NOMO-1 treated with DMSO at 0.1 percent for 48 hours (cell line): ENCODE measurements at regions not wholly inside any gene's neighbourhood (a gene's known extent, or its start where the extent isn't known, plus 50 kb on each side); places are given as distances from the start of the nearest gene placed in this dataset.
A peak's percentile ranks its signal among the peaks of the same experiment; 100 is the strongest.

Experiments
- DNase-seq: peaks from one replicate; lab custom pipeline; 2025; ENCODE audit not compliant: unreplicated experiment; lab: John Stamatoyannopoulos, UW

DNA sequence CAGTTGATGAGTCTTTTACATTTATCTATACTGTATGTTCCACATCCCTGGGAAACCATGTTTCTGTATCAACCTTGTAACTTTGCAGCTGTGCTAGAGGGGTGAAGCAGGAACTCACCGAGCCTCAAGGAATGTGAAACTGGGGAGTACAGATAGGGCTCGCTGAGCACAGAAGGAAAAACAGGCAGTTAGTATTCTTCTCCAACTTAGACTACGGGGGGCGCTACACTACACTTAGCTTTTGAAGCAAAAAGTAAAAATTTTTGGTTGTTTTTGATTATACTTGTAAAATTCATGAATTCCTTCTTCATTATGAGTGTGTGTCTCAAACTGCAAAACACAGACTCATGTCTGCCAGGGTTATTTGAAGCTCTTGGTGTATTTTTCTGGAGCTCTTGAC, 132.7 kb upstream of the RGMA start:
- no peak for DNase-seq

DNA sequence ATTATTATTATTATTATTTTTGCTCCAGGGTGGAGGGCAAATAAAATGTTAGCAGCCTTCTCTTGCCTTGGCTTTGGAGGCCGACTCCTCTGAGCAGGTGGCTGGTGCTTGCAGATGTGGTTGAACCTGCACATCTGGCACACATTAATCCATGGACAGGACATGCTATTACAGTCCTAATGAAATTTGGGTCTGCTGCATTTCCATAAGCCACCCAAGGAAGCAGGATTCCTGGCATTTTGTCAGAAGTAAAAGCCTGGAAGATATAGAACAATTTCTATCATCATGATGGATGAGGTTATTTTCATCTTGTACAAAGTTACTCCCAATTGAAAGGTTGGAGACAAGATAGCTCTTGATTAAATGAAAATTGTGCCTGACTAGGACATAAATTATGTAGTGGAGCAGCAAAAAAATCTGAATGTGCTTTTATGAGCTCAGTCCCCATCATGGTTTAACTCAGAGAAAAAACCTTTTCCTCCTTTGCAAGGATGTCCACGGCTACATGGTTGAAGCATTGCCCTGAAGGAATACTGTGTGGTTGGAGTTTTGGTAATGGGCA, 130.9 kb upstream of the RGMA start:
- no peak for DNase-seq

DNA sequence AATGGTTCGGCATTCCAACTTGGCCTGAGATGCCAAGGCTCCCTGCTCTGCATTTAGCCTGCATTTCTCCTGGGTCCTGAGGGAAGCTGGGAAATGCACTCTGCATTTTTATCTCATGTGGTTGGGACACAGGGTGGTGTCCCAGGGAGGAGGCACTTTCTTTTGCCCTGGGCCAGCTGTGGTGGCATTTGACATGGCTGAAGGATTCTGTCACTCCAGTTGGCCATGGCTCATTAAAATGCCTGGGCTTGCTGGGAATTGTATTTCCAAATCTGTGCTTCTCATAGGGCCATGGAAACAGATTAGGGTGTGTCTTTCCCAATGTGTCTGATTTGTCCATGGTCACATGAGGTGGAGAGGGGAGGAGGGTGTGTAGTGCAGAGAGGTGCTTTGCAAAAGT, 128.3 kb upstream of the RGMA start:
- DNase-seq = no peak

DNA sequence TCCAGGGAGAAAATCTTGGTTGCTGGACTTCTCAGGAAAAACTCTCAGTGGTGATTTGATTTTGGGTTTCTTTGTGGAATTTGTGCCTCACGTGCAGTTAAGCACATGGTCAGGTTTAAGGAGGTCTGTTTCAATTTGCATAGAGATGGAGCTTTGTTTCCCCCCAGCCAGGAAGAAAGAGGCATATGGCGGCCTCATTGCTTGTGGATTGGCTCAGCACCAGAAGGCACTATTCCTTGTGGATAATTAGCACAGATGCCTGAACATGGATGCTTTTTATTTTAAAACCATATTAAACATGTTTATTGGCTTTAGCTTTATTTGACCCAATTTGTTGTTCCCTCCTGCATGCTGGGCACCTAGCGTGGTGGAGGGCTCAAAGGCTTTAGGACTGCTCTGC, 125.1 kb upstream of the RGMA start:
- DNase-seq = no peak

DNA sequence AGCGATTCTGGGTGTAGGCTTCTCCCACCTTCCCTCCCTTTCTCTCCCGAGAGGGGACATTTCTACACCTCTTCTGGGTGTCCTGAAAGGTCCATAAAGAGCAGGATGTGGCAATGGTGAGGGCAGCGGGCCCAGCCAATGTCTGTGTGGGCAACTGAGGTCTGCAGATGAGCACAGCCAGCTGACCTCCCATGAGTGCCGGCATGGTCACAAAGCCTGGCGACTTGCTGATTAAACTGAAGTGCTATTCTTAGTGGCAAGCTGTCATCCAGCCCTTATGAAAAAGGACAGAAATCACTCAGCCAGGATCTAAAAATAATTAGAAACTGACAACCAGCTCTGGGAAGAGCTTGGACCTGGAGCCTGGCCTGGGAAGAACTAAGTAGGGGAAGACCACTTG, 124.3 kb upstream of the RGMA start:
- no peak for DNase-seq

DNA sequence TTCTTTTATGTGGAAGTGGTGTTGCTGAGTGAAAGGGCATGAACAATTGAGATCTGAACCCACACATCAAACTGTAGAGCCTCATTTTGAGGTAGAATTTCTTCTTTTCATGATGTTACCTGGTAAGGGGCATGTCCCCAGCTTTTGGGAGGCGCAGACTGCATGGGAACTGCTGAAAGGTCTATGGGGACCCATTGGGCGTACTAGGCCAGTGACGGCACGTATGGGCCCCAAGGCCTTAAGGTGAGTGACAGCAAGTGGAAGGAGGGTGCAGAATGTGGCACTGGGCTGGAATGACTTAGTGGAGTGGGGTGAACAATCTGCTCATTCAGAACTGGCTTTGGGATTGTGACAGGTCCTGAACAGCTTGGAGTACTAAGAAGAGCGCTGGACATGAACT, 123.6 kb upstream of the RGMA start:
- no peak for DNase-seq

DNA sequence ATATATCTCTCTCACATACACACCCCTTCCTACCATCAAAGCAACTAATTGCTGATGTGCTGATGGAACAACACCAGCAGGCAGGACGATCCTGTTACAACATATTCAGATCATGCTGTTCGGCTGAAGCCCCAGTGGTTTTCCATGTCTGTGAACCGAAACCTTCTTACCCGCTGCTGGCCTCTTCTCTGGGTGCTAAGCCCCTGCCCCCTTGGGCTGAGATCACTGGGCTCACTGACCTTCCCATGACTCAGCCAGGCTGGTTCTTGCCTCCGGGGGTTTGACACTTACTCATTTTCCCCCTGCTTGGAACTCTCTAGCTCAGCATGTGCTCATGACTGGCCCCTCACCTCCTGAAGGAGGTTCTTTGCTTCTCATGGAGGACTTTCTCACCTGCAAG, 122.0 kb upstream of the RGMA start:
- no peak for DNase-seq

DNA sequence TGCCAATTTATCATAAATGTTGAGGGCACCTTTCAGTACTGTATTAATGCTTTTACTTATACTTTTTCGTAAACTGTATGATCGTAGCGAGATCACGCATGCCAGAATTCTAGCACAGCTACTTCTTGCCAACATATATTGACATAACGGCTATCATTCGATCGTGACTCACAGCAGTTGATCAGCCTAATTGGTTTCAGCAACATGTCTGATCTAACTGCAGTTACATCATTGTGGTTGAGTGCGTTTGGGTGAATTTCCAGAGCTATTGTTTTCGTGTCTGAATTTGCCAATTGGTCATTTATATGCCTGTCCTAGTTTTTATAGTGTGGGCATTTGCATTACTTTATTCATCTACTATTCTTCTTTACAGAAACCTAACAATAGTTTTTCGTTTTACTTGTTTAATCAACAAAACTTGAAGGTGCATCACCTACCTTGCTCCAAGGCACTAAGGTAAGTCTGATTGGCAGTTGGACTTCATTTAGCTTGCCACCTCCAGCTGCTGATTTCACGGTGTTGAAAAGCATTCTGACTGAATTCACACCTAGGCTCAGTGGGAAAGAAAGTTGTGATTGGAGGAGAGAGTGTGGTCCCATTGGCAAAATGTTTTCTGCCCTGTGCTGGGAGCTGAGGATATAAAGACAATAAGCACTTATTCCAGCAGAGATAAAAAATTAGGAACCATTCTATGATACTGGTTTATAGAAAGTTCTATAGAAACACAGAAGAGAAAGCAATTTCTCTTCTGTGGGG, 120.9 kb upstream of the RGMA start:
- no peak for DNase-seq

DNA sequence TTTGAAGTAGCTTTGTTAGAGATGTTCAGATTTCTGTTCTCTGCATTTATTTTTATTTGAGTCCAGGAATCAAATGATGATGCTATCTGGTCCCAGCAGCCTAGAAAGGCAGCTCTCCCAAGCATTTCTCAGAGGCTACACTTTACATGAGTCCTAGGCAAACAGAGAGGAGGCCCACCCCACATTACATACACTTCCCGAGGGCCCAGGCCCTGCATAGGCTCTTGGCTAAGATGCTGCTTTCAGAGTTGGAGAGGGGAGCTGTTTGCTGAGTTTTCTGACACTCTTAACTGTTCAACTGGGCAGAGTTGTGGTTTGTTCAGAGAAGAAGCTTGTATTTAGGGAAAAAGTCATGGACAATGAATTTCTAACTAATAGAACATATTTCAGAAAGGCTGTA, 117.9 kb upstream of the RGMA start:
- DNase-seq = no peak

DNA sequence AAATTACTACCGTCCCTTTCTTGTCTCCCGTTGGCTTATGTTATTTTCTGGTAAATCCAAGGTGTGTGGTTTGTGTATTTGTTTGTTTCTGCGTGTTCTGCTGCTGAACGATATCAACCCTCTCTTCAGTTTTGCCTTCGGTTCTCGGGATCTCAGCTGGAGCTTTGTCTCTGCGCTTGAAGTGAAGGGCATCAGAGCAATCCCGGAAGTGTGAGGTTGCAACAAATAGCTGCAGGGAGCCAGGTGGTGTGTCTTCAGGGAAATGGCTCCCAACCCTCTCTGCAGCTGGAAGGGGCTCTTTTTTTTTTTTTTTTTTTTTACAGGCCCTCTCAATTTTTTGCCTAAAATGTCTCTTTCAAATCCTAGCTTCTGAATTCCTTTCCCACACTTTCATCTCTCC, 116.4 kb upstream of the RGMA start:
- DNase-seq = no peak

DNA sequence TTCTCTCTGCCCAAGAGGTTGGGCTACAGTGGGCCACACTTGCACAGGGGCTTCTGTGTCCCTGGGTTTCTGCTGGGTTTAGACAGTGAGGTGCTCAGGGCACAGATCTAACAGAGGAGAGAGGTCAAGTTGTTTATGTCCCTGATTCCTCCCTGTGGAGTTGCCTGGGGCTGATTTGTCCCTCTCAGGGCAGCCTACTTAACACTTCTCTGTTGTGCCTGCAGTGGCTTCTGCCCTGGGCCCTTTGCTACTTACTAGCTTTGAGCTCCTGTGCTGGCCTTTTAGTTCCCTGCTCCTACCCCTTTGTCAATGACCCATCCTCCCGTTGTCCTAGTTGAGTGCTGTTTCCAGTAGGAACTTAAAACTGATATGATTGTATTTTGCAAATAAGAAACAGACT, 114.0 kb upstream of the RGMA start:
- no peak for DNase-seq

DNA sequence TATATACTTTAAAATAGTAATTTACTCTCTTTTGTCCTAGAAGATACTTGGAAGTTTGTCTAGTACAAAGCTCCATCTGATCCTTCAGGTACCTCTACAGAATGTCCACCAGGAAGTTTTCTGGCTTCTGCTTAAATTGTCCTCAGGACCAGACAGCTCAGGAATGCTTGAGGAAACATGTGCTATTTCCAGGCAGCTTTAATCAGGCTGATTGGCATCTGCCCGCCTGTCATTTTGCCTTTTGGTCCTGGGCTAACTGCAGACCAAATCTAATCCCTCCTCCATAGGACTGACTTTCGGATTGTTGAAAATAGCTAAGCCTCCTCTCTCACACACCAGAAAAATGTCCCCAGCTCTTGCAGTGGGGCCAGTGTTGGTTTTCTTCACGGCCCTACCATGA, 113.4 kb upstream of the RGMA start:
- DNase-seq = no peak

DNA sequence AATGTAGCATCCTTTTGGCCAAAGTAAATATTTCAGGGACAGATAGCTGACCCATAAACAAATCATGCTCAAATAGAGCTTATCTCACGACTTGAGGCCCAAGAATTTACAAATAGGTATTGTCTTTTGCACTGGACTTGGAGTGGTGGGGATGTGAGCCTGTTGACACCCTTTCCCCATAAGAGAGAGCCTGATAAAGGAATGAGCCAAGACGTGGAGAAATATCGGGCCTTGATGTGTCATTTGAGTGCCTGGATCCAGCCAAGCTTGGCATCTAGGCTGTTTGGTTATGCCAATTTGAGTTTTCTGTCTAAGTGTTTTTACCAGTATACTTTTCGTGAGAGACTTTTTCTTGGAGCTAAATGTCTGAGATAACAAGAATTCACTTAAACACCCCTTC, 112.9 kb upstream of the RGMA start:
- DNase-seq = no peak

DNA sequence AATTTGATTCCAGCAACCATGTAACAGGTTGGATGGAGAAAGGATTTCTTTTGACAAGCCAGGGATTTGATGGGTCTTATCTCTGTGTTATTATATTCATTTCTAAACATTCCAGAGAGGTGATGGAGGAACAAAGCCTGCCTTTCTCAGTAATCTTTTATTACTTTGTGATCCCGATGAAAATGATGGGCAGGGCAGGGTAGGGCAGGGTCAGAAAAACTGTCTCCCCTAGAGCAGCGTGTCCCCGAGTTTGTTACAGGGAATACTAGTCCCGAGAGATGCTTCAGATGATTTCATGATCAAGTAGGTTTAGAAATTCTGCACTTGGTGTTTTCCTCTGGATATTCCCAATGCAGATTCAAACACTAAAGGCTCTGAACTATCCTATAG, 111.8 kb upstream of the RGMA start:
- DNase-seq = no peak

DNA sequence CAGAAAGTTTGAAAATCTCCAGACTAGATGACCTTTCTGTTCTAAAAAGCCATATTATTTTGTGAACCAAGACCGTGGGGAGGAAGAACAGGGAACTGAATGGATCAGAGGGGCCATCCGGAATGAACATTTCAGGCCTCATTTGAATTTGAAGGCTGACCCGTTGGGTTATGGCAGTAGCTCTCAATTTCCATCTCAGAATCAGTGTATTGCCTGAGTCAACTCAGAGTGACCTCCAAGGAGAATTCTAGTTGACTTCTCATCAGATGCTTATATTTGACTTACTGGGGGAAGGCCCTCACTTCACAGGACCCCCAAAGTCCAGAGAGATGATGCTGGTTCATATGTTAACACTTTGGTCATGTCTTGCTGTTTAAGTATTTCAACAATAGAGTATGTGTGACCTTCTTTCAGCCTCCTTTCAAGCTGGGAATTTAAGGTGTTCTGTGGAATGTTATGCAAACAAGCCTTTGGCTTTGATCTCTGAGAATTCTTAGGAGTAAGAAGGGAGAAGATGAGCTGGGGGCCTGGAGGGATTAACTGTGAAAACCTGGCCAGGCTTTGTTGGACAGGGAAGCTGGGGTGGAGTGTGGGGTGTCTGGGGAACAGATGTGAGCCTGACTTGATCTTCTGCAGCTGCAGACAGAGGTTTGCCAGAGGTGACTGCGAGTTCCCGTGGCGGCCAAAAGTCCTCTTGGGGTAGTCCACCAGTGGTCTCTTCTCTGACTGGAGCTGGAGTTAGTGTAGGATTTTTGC, 111.2 kb upstream of the RGMA start:
- no peak for DNase-seq

DNA sequence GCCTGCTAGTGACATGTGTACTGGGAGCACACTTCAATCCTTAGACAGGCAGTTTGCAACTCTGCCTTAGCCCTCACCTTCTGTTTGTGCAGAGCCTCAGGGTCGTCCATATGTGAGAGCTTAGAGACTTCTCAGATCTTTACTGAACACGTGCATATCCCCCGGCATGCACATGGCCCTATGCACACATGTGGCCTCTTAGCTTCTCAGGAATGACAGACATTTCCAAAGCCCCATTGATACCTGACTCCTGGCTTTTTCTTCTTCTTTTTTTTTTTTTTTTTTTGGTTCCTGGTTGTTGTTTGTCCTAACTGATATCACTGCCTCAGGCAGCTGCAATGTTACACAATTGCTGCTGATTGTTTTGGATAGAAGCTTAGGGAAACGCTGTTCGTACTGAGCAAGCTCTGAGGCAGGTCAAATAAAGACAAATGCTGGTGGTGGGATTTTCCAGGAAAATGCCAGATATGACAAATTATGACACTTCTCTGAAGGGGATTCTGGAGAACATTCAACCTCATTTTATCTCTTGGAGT, 107.2 kb upstream of the RGMA start:
- DNase-seq = no peak

DNA sequence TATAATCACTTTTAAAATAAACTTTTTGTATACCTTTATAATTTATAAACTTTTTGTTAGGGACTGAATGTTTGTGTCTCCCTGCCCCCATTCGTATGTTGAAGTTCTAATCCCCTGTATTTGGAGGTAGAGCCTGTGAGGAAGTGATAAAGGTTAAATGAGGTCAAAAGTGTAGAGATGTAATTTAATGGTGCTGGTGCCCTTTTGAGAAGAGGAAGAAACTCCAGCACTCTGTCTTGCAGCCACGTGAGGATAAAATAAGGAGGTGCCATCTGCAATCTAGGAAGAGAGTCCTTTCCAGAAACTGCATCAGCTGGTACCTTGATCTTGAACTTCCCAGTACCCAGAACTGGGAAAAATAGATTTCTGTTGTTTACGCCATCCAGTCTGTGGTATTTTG, 106.1 kb upstream of the RGMA start:
- peak; percentile 63 for DNase-seq

DNA sequence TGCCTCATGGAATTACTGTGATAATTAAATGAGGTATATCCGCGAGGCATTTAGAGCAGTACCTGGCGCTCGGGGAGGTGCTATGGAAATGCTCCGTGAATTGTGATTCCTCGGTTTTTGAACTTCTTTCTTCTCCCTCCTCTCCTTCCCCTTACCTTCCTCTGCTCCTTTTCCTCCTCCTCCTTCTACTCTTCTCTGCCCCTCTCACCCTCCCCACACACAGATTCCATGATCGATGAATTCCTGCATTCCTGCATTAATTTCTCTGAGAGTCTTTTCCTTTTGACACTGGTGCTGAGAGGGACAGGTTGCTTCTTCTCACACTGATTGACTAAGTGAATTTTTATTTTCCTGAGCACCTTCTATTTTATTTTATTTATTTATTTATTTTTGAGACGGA, 101.2 kb upstream of the RGMA start:
- no peak for DNase-seq

DNA sequence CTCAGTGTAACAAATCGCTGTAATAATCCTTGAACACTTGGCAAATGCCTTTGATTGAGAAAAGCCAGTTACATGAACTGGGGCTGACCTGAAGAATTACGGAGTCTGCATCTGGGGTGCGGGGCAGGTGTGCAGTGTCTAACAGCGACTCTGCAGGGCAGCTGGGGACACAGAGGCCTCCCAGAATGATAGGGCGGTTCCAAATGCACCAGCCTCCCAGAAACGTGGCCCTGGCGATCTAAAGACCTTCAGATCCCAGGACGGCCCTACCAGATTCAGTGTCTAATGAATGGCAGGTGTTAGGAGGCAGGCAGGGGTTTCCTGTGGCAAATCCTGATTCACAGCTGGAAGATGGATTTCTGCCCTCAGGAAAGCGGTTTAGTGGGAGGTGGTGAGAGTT, 100.5 kb upstream of the RGMA start:
- DNase-seq = no peak

DNA sequence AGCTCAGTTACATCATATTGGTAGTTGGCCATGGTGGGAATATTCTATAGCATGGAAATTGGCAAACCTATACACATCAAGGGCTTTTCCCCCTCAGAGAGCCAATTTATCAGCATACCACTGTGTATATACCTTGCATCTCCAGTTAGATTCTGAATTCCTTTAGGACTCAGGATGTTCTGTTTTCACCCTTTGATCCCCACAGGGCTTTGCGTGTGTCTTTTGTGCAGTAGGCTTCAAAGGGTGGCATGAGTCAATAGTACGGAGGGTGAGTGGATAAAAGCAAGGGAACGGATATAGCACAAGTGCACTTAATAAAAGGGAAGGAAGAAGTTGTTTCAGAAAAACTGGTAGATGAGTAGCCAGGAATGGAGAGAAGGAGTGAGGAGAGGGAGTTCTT, 99.2 kb upstream of the RGMA start:
- DNase-seq = no peak

DNA sequence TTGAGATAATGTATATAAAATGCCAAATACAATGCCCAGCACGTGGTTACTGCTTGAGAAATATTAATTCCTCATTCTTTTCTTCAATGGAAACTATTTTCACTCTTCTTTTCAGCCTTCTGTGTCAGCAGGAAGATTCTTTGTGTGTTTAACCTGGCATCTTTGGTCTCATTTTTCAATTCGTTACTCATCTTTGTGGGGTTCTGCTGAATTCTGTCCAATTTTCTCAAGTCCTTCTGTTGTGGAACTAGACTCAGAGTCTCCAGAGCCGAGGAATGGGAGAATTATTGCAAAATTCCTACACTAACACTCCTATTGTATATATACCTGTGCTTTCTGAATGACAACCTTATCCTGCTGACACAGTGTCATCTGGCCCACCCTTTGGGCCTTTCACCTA, 96.8 kb upstream of the RGMA start:
- no peak for DNase-seq

DNA sequence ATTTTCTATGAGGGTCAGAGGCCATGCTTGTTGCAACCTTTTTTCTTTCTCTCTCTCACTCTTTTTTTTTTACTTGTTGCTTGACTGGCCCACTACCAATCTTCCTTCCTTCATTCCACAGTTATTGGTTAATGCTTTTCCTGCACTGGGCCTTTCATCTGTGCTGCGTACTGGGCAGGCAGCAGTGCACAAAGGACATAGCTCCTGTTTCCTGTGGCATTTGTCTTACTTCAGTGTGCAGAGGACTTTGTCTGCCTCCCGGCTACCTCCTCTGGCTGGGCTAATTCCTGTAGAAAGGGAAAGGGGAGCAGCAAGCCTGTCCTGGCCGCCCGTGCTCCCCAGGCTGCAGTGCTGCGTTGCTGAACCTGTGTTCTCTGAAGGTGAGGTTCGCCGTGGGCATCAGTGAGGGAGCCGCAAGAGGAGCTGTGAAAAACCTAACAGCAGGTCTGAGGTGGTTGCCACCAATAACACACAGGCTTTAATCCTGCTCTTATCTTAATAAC, 93.7 kb upstream of the RGMA start:
- no peak for DNase-seq
